ENCODE measurements at regions not wholly inside any gene's neighbourhood (a gene's known extent, or its start where the extent isn't known, plus 50 kb on each side); places are given as distances from the start of the nearest gene placed in this dataset.

DNA sequence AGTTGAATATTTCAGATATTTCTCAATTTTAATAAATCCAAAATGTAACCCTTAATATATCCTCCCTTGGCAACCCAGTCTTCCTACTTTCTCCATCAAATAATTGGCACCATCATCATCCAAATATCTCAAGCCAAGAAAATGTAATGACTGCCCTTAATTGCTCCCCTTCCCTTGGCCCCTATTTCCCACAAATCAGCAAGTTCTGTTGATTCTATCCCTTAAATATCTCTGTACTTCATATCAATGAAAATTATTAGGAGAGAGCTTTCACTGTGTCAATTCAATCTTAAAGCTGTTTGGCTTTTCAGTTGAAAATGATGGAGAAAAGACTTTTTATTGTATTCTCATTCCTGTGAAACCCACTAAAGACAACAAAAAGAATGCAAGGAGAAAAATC lies 349.8 kb downstream of the HINT1 start:
- TF ChIP-seq, protein P1, sequence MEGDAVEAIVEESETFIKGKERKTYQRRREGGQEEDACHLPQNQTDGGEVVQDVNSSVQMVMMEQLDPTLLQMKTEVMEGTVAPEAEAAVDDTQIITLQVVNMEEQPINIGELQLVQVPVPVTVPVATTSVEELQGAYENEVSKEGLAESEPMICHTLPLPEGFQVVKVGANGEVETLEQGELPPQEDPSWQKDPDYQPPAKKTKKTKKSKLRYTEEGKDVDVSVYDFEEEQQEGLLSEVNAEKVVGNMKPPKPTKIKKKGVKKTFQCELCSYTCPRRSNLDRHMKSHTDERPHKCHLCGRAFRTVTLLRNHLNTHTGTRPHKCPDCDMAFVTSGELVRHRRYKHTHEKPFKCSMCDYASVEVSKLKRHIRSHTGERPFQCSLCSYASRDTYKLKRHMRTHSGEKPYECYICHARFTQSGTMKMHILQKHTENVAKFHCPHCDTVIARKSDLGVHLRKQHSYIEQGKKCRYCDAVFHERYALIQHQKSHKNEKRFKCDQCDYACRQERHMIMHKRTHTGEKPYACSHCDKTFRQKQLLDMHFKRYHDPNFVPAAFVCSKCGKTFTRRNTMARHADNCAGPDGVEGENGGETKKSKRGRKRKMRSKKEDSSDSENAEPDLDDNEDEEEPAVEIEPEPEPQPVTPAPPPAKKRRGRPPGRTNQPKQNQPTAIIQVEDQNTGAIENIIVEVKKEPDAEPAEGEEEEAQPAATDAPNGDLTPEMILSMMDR (IDR thresholded peaks at IDR 0.05), result no peak
- no peak for TF ChIP-seq ATF1 (CRISPR knock-in tag; IDR thresholded peaks at IDR 0.05)
- TF ChIP-seq, protein P2, sequence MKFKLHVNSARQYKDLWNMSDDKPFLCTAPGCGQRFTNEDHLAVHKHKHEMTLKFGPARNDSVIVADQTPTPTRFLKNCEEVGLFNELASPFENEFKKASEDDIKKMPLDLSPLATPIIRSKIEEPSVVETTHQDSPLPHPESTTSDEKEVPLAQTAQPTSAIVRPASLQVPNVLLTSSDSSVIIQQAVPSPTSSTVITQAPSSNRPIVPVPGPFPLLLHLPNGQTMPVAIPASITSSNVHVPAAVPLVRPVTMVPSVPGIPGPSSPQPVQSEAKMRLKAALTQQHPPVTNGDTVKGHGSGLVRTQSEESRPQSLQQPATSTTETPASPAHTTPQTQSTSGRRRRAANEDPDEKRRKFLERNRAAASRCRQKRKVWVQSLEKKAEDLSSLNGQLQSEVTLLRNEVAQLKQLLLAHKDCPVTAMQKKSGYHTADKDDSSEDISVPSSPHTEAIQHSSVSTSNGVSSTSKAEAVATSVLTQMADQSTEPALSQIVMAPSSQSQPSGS (CRISPR knock-in tag; IDR thresholded peaks at IDR 0.05; ENCODE audit: borderline replicate concordance, low read depth), result no peak
- TF ChIP-seq, protein P3, sequence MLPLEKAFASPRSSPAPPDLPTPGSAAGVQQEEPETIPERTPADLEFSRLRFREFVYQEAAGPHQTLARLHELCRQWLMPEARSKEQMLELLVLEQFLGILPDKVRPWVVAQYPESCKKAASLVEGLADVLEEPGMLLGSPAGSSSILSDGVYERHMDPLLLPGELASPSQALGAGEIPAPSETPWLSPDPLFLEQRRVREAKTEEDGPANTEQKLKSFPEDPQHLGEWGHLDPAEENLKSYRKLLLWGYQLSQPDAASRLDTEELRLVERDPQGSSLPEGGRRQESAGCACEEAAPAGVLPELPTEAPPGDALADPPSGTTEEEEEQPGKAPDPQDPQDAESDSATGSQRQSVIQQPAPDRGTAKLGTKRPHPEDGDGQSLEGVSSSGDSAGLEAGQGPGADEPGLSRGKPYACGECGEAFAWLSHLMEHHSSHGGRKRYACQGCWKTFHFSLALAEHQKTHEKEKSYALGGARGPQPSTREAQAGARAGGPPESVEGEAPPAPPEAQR (CRISPR knock-in tag; IDR thresholded peaks at IDR 0.05), result no peak
- TF ChIP-seq, protein P4, sequence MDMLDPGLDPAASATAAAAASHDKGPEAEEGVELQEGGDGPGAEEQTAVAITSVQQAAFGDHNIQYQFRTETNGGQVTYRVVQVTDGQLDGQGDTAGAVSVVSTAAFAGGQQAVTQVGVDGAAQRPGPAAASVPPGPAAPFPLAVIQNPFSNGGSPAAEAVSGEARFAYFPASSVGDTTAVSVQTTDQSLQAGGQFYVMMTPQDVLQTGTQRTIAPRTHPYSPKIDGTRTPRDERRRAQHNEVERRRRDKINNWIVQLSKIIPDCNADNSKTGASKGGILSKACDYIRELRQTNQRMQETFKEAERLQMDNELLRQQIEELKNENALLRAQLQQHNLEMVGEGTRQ (CRISPR knock-in tag; IDR thresholded peaks at IDR 0.05), result no peak
